Neural progenitor cell (in vitro differentiated cells): ENCODE measurements at regions not wholly inside any gene's neighbourhood (a gene's known extent, or its start where the extent isn't known, plus 50 kb on each side); places are given as distances from the start of the nearest gene placed in this dataset.

Source experiments
- DNase-seq: peaks from one replicate; pipeline ENCODE4 v3.0.0-alpha.2; 2016; ENCODE audit warnings: low spot score
- H2AFZ ChIP-seq: fragments of 200-600 bp; sonication (generic); replicated peaks from 2 replicates; pipeline ENCODE4 v1.6.1; 2016; ENCODE audit warnings: antibody characterized with exemption
- H3F3A ChIP-seq: fragments of 200-600 bp; sonication (generic); 2 replicates; pipeline ENCODE4 v1.6.1; 2016; ENCODE audit warnings: antibody characterized with exemption, low read depth
- H3K27ac ChIP-seq: fragments of 200-600 bp; sonication (generic); 2 replicates; pipeline ENCODE4 v1.5.1; 2016; ENCODE audit warnings: mild to moderate bottlenecking
- H3K27me3 ChIP-seq: fragments of 200-600 bp; sonication (generic); 2 replicates; pipeline ENCODE4 v1.6.1; 2016; ENCODE audit warnings: mild to moderate bottlenecking, moderate library complexity
- H3K36me3 ChIP-seq: fragments of 200-600 bp; sonication (generic); 2 replicates; pipeline ENCODE4 v1.5.1; 2016
- H3K4me1 ChIP-seq: fragments of 200-600 bp; sonication (generic); 2 replicates; pipeline ENCODE4 v1.6.1; 2016; ENCODE audit warnings: mixed run types
- H3K4me2 ChIP-seq: fragments of 200-600 bp; sonication (generic); 2 replicates; pipeline ENCODE4 v1.6.1; 2016
- H3K4me3 ChIP-seq: fragments of 200-600 bp; sonication (generic); 2 replicates; pipeline ENCODE4 v1.5.1; 2016
- H3K79me2 ChIP-seq: fragments of 200-600 bp; sonication (generic); 2 replicates; pipeline ENCODE4 v1.6.1; 2016; ENCODE audit warnings: low read depth
- H3K9ac ChIP-seq: fragments of 200-600 bp; sonication (generic); 2 replicates; pipeline ENCODE4 v1.6.1; 2016
- H3K9me3 ChIP-seq: fragments of 200-600 bp; sonication (generic); 2 replicates; pipeline ENCODE4 v1.5.1; 2016; ENCODE audit warnings: low read depth
- H4K20me1 ChIP-seq: fragments of 200-600 bp; sonication (generic); 2 replicates; pipeline ENCODE4 v1.6.1; 2016; ENCODE audit warnings: low read depth
- H3K27ac Mint-ChIP-seq: 3 replicates; pipeline ENCODE4 v1.8.0; 2021; ENCODE audit warnings: mixed read lengths
- H3K27me3 Mint-ChIP-seq: 2 replicates; pipeline ENCODE4 v1.8.0; 2022; ENCODE audit warnings: low read depth, mild to moderate bottlenecking, inconsistent platforms, moderate library complexity, mixed read lengths; ENCODE audit not compliant: insufficient read depth
- H3K36me3 Mint-ChIP-seq: 3 replicates; pipeline ENCODE4 v1.8.0; 2021; ENCODE audit warnings: mixed read lengths
- H3K4me1 Mint-ChIP-seq: 3 replicates; pipeline ENCODE4 v1.8.0; 2021; ENCODE audit warnings: mixed read lengths
- H3K4me3 Mint-ChIP-seq: 3 replicates; pipeline ENCODE4 v1.8.0; 2021; ENCODE audit warnings: mild to moderate bottlenecking, moderate library complexity, mixed read lengths
- H3K9me3 Mint-ChIP-seq: 3 replicates; pipeline ENCODE4 v1.8.0; 2020; ENCODE audit warnings: mixed read lengths
- CTCF ChIP-seq: fragments of 200-600 bp; sonication (generic); IDR thresholded peaks from 2 replicates; pipeline ENCODE4 v1.5.1; 2017; ENCODE audit warnings: antibody characterized with exemption, mild to moderate bottlenecking
- EZH2 ChIP-seq: fragments of 200-600 bp; sonication (generic); IDR thresholded peaks from 2 replicates; pipeline ENCODE4 v1.6.1; 2017; ENCODE audit warnings: antibody characterized with exemption, mild to moderate bottlenecking, moderate library complexity
- EZH2phosphoT487 ChIP-seq: fragments of 200-600 bp; sonication (generic); IDR thresholded peaks from 2 replicates; pipeline ENCODE4 v1.6.1; 2017; ENCODE audit warnings: antibody characterized with exemption

- no peaks in the 10 kb centered on the region for H3K9me3 ChIP-seq
- peaks cover 3% of the 10 kb centered on the region for H3K4me1 ChIP-seq
- H3F3A ChIP-seq: no peaks in the 10 kb centered on the region
- TF ChIP-seq EZH2 (no peak), EZH2phosphoT487 (no peak), CTCF (no peak)
- H2AFZ ChIP-seq: no peak overlapping the region
- no peak overlapping the region for H3K4me2 ChIP-seq
- no peak overlapping the region for H3K9ac ChIP-seq
- no peak overlapping the region for H3K4me3 Mint-ChIP-seq
- no peak overlapping the region for H3K4me3 ChIP-seq
- no peaks in the 10 kb centered on the region for H3K79me2 ChIP-seq
- H3K36me3 Mint-ChIP-seq: no peaks in the 10 kb centered on the region
- no peaks in the 10 kb centered on the region for H3K4me1 Mint-ChIP-seq
- no peaks in the 10 kb centered on the region for H3K36me3 ChIP-seq
- H3K27me3 Mint-ChIP-seq: peaks cover 6% of the 10 kb centered on the region
- H3K9me3 Mint-ChIP-seq: peaks cover 3% of the 10 kb centered on the region
- H3K27ac ChIP-seq: no peak overlapping the region
- no peak overlapping the region for H3K27ac Mint-ChIP-seq
- DNase-seq: no peak
- no peaks in the 10 kb centered on the region for H4K20me1 ChIP-seq
- no peaks in the 10 kb centered on the region for H3K27me3 ChIP-seq
Measured at GRCh38 chr2:134074619-134075018, 179.3 kb upstream of the MGAT5 start.

DNA sequence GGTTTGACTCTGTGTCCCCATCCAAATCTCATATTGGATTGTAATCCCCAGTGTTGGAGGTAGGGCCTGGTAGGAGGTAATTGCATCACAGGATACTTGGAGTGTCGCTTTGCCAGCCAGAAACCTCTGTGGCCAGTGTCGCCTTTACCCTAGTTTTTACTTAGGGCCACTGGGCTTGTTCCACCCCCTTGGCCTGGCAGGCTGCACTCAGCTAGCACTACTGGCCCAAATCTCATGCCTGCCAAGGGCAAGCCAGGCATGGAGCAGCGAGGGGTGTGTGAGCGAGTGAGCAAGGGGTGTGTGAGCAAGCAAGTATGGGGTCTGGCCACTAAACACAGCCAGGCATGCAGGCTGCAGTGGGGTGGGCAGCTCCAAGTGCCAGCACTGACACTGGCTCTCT lies 178.7 kb upstream of the MGAT5 start:
- peaks cover 4% of the 10 kb centered on the region for H3K4me1 Mint-ChIP-seq
- H3K27me3 Mint-ChIP-seq: peaks cover 9% of the 10 kb centered on the region
- H3K27ac Mint-ChIP-seq: no peak overlapping the region

GRCh38 chr2:134078354-134078753 lies 175.5 kb upstream of the MGAT5 start:
- peaks cover 12% of the 10 kb centered on the region for H3K4me1 Mint-ChIP-seq
- Histone ChIP-seq H3K4me3 (no peak overlapping the region), H3K36me3 (no peaks in the 10 kb centered on the region), H3K4me1 (peaks cover 3% of the 10 kb centered on the region), H3K4me2 (no peak overlapping the region), H3K27ac (no peak overlapping the region), H3K9ac (no peak overlapping the region), H4K20me1 (no peaks in the 10 kb centered on the region), H3K9me3 (no peaks in the 10 kb centered on the region), H3F3A (no peaks in the 10 kb centered on the region), H3K27me3 (no peaks in the 10 kb centered on the region), H2AFZ (no peak overlapping the region), H3K79me2 (no peaks in the 10 kb centered on the region)
- no peak for TF ChIP-seq CTCF
- no peak for TF ChIP-seq EZH2phosphoT487
- no peak for TF ChIP-seq EZH2
- H3K27me3 Mint-ChIP-seq: peaks cover 9% of the 10 kb centered on the region
- H3K27ac Mint-ChIP-seq: no peak overlapping the region
- no peak for DNase-seq
- no peak overlapping the region for H3K4me3 Mint-ChIP-seq
- peaks cover 6% of the 10 kb centered on the region for H3K9me3 Mint-ChIP-seq
- no peaks in the 10 kb centered on the region for H3K36me3 Mint-ChIP-seq

More for the DNA sequence above, 178.7 kb upstream of the MGAT5 start:
- Histone ChIP-seq H3K27me3 (no peaks in the 10 kb centered on the region), H3K27ac (no peak overlapping the region), H3F3A (no peaks in the 10 kb centered on the region), H3K9me3 (no peaks in the 10 kb centered on the region), H3K4me1 (peaks cover 3% of the 10 kb centered on the region), H3K79me2 (no peaks in the 10 kb centered on the region), H3K4me2 (no peak overlapping the region), H2AFZ (no peak overlapping the region), H3K36me3 (no peaks in the 10 kb centered on the region), H3K4me3 (no peak overlapping the region), H3K9ac (no peak overlapping the region), H4K20me1 (no peaks in the 10 kb centered on the region)
- Mint-ChIP-seq H3K4me3 (no peak overlapping the region), H3K9me3 (peaks cover 6% of the 10 kb centered on the region), H3K36me3 (no peaks in the 10 kb centered on the region)
- no peak for DNase-seq
- TF ChIP-seq EZH2: no peak
- TF ChIP-seq CTCF: no peak
- no peak for TF ChIP-seq EZH2phosphoT487
